ENCODE measurements at regions not wholly inside any gene's neighbourhood (a gene's known extent, or its start where the extent isn't known, plus 50 kb on each side); places are given as distances from the start of the nearest gene placed in this dataset.

DNA sequence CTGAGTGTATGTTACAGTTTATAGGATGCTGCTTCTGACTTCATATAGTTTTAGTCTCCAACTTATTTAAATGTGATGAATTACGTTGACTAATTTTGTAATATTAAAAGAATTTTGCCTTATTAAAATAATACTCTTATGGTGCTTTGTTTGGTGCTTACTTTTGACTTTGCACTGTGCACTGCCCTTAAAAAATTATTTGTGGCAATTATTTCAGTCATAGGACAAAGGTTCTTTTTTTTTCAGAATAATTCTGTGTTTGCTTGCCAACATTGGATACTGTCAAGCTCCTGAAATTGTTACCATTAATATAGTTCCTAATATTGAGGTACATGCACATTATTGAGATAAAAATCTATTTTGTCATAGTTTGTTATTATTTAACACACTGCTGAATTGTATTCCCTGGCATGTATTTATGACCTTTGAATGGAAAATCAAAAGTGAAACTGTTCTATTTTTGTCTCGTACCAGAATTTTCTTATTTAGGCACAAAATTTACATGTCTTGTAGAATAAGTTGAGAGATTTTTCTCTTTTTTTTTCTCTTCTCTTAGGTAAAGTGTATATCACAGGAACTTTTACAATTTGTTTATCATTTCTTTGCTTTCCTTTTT, 572.8 kb upstream of the KLHL29 start:
- DNase-seq (ENCODE audit: extremely low read depth in 1 of 11, low read depth in 9 of 11, low spot score in 4 of 11), result no peak

DNA sequence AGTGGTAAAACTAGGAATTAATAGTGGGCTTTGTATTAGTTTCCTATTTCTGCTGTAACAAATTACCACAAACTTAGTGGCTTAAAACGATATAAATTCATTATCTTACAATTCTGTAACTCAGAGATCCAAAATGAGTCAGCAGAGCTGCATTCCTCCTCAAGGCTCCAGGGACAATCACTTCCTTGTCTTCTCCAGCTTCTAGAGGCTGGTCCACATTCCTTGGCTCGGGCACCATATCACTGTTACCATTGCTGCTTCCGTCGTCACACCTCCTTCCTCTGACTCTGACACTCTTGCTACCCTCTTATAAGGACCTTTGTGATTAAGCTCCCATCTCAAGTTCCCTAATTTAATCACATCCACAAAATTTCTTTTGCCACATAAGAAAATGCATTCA, 567.8 kb upstream of the KLHL29 start:
- DNase-seq (ENCODE audit: extremely low read depth in 1 of 11, low read depth in 9 of 11, low spot score in 4 of 11), result no peak

DNA sequence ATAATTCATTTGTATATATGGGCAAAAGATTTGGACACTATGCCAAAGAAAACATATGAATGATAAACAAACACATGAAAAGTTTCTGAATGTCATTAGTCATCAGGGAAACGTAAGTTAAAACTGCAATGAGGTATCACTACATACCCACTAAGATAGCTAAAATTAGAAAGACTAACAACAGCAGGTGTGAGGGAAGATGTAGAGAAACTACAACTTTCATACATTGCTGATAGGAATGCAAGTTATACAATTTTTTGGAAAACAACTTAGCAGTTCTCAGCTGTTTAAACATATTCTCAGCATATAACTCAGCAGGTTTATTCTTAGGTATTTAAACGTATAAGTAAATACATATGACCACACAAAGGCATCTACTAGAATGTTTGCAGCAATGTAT, 563.5 kb upstream of the KLHL29 start:
- DNase-seq (ENCODE audit: extremely low read depth in 1 of 11, low read depth in 9 of 11, low spot score in 4 of 11), result no peak

DNA sequence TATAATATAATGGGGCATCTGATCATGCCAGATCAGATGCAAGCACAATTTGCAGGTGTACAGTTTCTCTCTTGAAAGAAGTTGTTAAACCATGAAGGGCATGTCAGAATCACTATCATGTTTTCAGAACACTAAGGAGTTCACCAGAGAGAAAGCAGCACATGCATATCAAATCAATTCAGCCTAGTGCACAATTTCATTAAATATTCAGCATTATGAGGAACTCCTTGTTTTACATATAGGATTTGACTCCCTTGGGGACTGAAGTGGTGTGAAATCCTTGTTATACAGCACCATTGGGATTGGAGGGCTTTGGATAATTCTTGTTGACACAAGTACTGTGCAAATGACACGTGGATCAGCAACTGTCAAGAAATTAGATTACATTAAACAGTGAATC, 562.1 kb upstream of the KLHL29 start:
- no peak for DNase-seq (ENCODE audit: extremely low read depth in 1 of 11, low read depth in 9 of 11, low spot score in 4 of 11)

DNA sequence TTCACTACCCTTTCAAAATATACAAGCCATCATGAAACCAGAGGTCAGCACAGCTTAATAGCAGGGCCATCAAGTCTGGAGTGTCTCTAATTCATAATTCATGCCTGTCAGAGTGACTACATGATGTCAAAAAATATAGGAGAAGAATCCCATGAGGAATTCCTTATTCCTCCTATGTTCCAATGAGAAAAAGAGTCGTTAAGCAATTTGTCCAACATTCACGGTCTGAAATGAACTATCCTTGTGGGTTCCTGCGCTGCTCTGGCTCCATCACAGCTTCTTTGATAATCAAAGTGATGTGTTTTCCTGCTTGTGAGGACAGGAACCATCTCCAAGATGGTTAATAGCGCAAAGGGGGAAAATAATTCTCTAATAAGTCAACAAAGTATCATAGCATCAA, 560.4 kb upstream of the KLHL29 start:
- DNase-seq (ENCODE audit: extremely low read depth in 1 of 11, low read depth in 9 of 11, low spot score in 4 of 11), result no peak

DNA sequence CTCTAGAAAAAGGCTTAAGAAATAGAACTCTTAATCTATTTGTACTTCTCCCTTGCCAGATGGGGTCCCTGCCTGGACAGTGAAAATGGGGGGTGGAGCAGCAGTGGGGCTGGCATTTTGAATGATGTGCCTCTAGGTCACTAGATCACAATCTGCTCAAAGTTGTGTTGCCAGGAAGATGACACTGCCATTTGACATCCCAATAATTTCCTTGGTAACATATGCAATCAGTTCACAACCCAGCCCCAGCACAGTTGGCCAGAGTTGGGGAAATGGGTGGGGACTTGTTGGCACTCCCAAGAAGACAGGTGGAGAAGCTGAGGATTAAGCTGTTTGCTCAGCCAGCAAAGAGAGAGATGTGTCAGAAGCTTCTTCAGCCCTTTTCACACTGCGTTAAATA, 558.3 kb upstream of the KLHL29 start:
- DNase-seq (ENCODE audit: extremely low read depth in 1 of 11, low read depth in 9 of 11, low spot score in 4 of 11), result no peak

DNA sequence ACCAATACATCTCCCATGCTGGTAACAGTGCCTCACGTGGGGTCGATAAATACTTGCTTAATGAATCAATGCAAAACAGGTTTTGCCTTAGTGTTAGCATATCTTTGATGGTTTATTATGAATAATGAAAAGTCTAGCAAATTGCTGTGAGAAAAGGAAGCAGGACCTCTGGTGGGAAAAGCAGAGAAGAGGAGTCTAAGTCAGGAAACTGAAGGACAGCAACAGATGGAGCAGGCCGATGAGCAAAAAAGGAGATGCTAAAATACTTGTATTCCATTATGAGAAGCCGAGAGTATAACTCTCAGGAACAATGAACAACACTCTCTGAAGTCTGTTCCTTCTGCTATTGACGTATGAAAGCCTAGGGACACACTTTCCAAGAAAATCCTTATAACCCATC, 555.2 kb upstream of the KLHL29 start:
- no peak for DNase-seq (ENCODE audit: extremely low read depth in 1 of 11, low read depth in 9 of 11, low spot score in 4 of 11)

DNA sequence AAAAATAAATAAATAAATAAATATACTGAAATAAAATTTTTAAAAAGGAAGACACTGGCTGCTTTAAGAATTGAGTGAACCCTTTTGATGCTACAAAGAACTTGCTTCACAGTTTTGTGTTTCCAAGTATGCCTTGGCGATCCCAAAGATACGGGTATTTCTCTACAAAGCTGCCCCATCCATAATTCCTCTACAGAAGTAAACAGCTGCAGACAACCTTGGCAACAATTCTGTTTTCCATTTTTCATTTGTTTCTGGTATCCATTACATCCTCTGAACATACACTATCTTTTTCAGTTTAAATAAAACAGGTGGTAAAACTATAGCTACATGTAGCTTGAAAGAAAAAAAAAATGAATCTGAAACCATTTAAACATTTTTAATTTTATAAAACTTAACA, 552.8 kb upstream of the KLHL29 start:
- no peak for DNase-seq (ENCODE audit: extremely low read depth in 1 of 11, low read depth in 9 of 11, low spot score in 4 of 11)

DNA sequence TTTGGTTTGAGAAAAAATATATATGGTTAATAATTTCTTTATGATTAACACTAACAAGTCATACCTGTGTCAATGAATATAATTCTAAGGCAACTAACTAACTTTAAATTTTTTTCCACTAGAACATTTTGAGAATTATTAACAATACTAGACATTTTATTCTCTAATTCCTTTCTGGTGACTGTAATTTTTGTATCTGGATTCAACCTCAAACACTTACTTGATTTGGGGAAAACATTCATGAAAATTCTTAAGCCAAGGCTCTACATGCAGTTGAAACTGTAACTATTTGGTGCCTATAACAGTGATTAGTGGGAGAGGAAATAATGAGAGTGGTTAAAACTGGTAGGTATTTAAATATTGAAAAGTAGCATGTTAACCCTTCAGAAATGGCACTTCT, 546.5 kb upstream of the KLHL29 start:
- no peak for DNase-seq (ENCODE audit: extremely low read depth in 1 of 11, low read depth in 9 of 11, low spot score in 4 of 11)

DNA sequence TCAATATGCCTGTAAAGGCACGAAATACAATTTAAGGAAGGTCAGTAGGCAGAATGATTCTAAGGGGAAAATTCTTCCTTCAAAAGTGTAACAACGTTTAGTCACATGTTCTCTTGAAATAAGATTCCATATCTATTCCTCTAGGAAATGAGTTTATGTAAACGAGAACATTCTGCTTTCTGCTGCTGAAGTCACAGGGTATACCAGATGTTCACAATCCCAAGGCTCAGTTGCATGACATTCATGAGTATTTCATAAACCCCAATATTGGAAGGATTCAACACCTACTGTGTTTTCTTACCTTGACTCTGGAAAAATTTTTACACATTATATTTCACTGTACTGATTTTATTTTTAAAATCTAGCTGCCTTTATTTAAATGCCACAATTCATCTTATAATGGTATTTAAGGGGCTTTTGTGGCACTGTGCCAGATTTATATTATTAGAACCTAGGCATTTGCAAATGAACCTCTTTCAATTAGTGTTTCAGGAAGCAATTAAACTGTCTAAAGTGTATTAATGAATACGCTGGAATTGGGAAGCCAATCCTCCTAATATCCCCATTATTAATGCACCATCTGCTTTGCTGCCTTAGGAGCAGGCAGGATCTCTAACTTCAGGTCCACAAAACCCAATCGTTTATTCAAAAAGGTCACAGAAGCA, 542.6 kb upstream of the KLHL29 start:
- no peak for DNase-seq (ENCODE audit: extremely low read depth in 1 of 11, low read depth in 9 of 11, low spot score in 4 of 11)

DNA sequence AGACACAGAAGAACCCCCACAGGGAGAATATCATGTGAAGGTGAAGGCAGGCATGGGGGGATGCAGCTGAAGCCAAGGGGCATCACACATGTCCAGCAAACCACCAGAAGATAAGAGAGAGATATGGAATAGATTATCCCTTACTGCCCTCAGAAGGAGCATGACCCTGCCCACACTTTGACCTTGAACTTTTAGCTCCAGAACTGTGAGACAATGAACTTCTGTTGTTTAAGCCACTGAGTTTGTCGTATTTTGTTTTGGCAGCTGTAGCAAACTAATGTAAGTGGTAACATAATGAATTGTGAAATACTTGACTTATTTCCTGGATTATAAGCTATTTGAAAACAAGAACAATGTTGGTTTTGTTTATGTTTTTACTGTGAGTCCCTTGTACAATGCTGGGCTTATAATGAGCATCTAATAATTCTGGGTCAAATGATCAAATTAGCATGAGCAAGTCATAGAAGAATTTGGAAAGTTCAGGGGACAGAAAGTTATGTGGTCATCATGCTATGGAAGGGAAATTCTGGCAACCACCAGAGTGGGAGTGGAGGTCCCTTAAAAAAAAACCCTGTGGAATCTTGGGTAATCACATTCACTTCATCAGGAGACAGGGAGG, 541.0 kb upstream of the KLHL29 start:
- DNase-seq (ENCODE audit: extremely low read depth in 1 of 11, low read depth in 9 of 11, low spot score in 4 of 11), result no peak

DNA sequence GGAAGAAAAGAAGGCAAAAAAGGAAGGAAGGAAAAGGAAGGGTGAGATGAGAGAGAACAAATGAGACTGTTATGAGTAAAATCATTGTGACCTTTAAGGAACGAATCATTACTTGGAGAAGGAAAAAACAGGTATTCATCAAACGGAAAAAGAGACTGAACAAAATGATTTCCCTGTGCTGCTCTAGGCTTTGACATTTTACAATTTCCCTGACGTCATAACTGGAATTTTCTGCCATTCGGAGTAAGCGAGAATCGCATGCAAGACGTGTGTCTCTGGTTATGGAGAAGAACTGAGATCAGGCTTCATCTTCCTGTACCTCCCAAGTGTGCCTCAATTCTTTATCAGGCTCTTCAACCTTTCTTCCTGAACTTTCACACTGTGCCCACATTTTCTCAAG, 534.7 kb upstream of the KLHL29 start:
- DNase-seq (ENCODE audit: extremely low read depth in 1 of 11, low read depth in 9 of 11, low spot score in 4 of 11), result no peak

DNA sequence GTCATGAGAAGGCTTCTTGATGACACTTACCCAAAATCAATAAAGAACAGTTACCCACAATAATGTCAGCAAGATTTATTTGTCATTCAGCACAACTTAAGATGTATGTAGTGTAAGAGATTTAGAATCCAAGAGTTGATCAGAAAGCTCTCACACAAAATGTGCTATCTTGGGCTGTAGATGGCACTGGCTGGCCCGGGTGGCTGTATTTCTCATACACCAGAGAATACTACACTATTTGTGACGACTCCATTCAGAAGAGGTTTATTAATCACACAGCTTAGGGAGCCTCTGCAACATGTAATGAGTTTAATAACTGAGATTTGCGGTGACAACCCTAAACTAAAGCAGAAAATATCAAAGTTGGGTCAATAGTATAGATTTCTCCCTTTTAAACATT, 530.4 kb upstream of the KLHL29 start:
- no peak for DNase-seq (ENCODE audit: extremely low read depth in 1 of 11, low read depth in 9 of 11, low spot score in 4 of 11)

DNA sequence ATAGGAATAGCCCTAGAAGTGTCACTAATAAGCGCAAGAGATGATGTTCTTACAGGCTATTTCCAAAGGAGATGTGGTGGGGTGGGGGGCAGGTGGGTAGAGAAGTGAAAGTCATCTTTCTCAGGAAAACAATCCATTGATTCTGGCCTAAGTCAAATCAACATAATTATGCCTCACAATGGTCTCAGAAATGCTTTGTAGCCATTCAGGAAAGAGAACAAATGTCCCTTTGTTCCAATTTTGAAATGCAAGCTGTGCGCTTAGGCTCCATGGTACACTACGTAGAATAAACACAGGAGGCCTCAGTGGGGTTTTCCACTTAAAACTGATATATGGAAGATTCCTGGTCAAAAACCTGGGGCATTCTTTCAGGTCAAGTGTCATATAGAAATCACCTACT, 529.9 kb upstream of the KLHL29 start:
- DNase-seq (ENCODE audit: extremely low read depth in 1 of 11, low read depth in 9 of 11, low spot score in 4 of 11), result no peak

DNA sequence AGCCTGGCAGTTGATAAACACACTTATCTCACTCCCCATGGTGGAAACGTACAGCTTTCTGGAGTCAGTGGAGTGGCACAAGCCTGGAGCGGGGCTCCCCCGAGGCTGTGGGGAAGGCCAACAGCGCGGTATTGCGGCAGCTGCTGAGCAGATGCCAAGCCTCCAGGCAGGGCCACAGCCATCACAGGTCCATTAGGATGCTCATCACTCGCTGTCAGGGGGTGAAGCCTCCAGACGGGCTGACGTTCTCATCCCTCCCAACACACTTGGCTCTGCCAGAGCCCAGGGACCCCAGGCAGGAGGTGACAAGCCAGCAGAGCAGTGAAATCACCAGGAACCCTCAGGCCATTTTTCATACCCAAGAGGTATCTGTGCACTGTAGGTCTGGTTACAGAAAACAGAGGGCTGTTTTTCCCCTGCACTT, 529.2 kb upstream of the KLHL29 start:
- no peak for DNase-seq (ENCODE audit: extremely low read depth in 1 of 11, low read depth in 9 of 11, low spot score in 4 of 11)

DNA sequence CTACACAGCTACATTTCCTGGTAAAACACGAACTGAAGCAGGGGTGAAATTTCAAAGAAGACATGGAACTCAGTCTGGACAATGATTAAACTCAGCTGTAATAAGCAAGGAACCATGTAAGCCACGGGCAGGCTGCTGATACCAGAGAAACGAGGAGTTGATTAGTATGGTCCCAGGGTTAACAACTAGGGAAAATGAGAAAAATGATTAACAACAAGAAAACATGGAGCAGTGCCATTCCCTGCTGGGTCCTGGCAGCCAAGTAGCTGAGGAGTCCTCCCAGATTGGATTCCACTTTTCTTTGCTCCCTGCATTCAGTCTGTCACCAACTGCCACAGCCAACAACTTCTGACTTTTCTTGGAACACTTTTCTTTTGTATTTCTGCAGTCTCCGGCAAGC, 517.0 kb upstream of the KLHL29 start:
- DNase-seq (ENCODE audit: extremely low read depth in 1 of 11, low read depth in 9 of 11, low spot score in 4 of 11), result peak; percentile 10 to 64 (median 35)

DNA sequence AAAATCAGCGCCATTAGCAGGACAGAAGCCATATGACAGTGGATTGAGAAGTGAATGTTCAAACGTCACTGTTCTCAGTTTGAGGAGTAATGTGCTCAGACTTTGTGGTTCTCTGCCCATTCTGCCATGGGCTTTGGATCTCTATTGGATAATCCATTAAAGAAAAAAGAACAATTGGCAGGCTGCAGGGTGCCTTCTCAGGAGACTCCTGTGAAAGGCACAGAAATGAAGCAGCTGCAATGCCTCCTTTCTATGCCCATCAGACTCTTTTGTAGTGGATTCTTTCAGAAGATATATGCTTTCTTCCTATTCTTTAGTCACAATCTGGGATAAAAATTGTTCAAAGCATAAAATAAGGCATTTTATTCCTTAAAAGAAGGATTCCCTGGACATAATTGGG, 506.9 kb upstream of the KLHL29 start:
- DNase-seq (ENCODE audit: extremely low read depth in 1 of 11, low read depth in 9 of 11, low spot score in 4 of 11), result no peak

DNA sequence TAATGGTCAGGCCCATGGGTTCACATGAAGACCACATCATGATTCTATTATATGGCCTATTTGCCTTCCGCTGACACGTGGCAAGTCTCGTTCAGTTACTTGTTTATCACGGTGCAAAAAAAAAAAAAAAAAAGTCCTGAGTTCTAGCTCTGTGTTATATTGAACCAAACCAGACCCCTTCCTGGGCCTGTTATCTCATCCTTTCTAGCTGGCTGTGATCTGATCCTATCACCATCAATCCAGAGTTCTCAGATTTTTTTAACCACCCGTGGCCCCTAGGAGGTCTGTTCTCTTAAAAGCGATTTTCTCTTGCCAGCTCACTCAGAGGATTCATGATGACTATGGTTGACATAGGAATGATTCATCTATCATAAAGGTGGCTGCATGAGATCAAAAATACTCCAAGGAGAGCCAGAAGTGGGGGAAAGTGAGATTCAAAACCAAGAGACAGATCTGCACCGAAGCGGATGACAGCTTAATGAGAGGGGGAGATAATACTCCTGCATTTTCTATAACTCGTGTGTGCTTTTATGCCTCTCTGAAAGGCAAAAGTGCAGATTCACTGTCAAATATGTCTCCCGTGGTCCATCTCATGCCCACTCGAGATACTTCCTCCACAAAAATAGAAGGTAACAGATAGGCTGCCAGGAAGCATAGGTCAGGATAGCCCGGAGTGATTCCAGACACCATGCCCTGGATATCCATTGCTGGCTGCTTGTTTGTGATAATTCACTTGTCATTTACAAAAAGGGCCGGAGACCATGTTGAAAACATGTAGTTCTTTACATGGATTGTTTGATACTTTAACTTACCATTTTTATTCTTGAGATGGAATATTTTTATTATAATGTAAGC, 505.7 kb upstream of the KLHL29 start:
- DNase-seq (ENCODE audit: extremely low read depth in 1 of 11, low read depth in 9 of 11, low spot score in 4 of 11), result no peak

DNA sequence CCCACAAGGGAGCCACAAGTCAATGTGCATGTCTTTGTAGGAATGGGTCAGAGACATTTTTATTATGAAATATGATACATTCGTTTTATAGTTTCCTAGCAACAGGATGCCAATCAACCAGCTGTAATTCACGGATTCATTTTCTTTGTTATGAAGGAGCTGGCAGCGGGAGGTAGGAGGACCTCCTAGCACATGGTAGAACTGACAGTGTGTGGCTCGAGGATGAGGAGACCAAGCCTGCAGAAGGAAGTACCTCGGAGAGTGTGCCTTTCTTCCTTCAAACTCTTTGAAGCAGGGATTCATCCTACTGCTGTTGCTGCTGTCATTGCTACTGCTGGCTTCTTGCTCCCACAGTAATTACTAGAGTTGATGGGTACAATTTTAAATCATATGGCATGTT, 504.8 kb upstream of the KLHL29 start:
- no peak for DNase-seq (ENCODE audit: extremely low read depth in 1 of 11, low read depth in 9 of 11, low spot score in 4 of 11)

DNA sequence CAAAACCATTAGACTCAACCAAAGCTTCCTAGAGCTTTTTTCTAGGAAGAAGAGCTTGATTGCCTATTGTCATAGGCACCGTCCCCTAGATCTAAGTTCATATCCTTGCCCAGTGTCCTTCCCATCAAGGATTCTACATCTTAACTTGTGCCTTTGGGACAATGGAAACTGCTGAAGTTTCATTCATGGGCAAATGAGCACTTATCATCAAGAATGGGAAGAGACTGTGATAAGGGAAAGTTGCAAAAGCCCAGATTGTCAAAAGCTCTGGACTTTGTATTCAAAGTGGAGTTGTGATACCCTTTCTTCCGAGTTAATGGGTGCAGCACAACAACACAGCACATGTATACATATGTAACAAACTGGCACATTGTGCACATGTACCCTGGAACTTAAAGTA, 503.0 kb upstream of the KLHL29 start:
- no peak for DNase-seq (ENCODE audit: extremely low read depth in 1 of 11, low read depth in 9 of 11, low spot score in 4 of 11)
